ENCODE measurements at regions not wholly inside any gene's neighbourhood (a gene's known extent, or its start where the extent isn't known, plus 50 kb on each side); places are given as distances from the start of the nearest gene placed in this dataset.

DNA sequence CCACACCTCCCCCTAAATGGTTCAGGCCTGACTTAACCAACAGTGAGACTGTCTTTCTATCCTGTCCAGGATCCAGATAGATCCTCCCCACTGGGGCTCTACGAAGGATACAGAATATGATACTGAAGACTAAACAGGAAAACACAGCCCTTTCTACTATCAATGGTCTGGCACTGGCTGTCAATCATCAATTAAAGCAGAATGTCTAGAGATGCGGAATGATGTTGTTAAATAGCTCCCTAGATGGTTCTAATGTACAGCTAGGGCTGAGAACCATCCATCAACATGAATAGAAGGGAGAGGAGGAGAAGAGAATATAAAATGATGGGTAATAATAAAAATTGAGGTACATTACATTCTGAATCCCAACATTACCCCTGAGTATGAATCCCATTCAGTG is 314.3 kb upstream of the CELF2 start:
- TF ChIP-seq, protein P1, sequence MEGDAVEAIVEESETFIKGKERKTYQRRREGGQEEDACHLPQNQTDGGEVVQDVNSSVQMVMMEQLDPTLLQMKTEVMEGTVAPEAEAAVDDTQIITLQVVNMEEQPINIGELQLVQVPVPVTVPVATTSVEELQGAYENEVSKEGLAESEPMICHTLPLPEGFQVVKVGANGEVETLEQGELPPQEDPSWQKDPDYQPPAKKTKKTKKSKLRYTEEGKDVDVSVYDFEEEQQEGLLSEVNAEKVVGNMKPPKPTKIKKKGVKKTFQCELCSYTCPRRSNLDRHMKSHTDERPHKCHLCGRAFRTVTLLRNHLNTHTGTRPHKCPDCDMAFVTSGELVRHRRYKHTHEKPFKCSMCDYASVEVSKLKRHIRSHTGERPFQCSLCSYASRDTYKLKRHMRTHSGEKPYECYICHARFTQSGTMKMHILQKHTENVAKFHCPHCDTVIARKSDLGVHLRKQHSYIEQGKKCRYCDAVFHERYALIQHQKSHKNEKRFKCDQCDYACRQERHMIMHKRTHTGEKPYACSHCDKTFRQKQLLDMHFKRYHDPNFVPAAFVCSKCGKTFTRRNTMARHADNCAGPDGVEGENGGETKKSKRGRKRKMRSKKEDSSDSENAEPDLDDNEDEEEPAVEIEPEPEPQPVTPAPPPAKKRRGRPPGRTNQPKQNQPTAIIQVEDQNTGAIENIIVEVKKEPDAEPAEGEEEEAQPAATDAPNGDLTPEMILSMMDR (IDR thresholded peaks at IDR 0.05), result no peak
- no peak for TF ChIP-seq POLR2A (IDR thresholded peaks at IDR 0.05)
